ENCODE measurements at regions not wholly inside any gene's neighbourhood (a gene's known extent, or its start where the extent isn't known, plus 50 kb on each side); places are given as distances from the start of the nearest gene placed in this dataset.

- ATAC-seq (replicated peaks in 1 of 4) (no peak), DNase-seq (no peak)
- CTCF ChIA-PET, result no interaction called here
- Mint-ChIP-seq H3K4me1 (no peaks in the 10 kb centered on the region), H3K4me3 (no peak overlapping the region), H3K27me3 (peaks cover 5 to 22% of the 10 kb centered on the region in 2 donors), H3K36me3 (no peaks in the 10 kb centered on the region), H3K9me3 (no peaks in the 10 kb centered on the region), H3K27ac (no peak overlapping the region)
- Histone ChIP-seq H3K4me1 (ENCODE audit: control insufficient read depth in 1 of 2, extremely low read depth in 1 of 2, insufficient read depth in 2 of 2, low read length in 2 of 2) (peaks cover 3 to 15% of the 10 kb centered on the region in 2 experiments), H3K36me3 (ENCODE audit: control insufficient read depth in 2 of 2, extremely low read depth in 1 of 2, insufficient read depth in 1 of 2, low read length in 1 of 2) (no peaks in the 10 kb centered on the region), H3K27ac (ENCODE audit: low read length) (no peak overlapping the region), H3K4me3 (ENCODE audit: control insufficient read depth in 1 of 2, extremely low read depth in 1 of 2, low read length in 1 of 2) (no peak overlapping the region), H3K9me3 (no peaks in the 10 kb centered on the region), H3K27me3 (replicated peaks in 1 of 2; ENCODE audit: control insufficient read depth in 2 of 2, extremely low read depth in 1 of 2, insufficient read depth in 2 of 2, low read length in 1 of 2) (peaks cover 0 to 70% of the 10 kb centered on the region in 2 experiments)
- 96% methylated on average over 8 of the region's 9 CpGs for WGBS (ENCODE audit: insufficient coverage)
- POLR2A ChIA-PET, result no interaction called here
These were observed 52.1 kb upstream of the NOTCH1 start for GRCh38 chr9:136597965-136598364.

GRCh38 chr9:136597141-136597885 lies 51.5 kb upstream of the NOTCH1 start:
- Histone ChIP-seq H3K4me3 (ENCODE audit: control insufficient read depth in 1 of 2, extremely low read depth in 1 of 2, low read length in 1 of 2) (no peak overlapping the region), H3K27me3 (replicated peaks in 1 of 2; ENCODE audit: control insufficient read depth in 2 of 2, extremely low read depth in 1 of 2, insufficient read depth in 2 of 2, low read length in 1 of 2) (peaks cover 0 to 63% of the 10 kb centered on the region in 2 experiments), H3K9me3 (no peaks in the 10 kb centered on the region), H3K4me1 (ENCODE audit: control insufficient read depth in 1 of 2, extremely low read depth in 1 of 2, insufficient read depth in 2 of 2, low read length in 2 of 2) (peaks cover 3 to 15% of the 10 kb centered on the region in 2 experiments), H3K27ac (ENCODE audit: low read length) (no peak overlapping the region), H3K36me3 (ENCODE audit: control insufficient read depth in 2 of 2, extremely low read depth in 1 of 2, insufficient read depth in 1 of 2, low read length in 1 of 2) (no peaks in the 10 kb centered on the region)
- H3K4me3 Mint-ChIP-seq, result no peak overlapping the region
- ChIA-PET POLR2A (no interaction called here), CTCF (no interaction called here)
- WGBS (ENCODE audit: insufficient coverage), result 72% methylated on average over 6 of the region's 13 CpGs
- H3K9me3 Mint-ChIP-seq, result no peaks in the 10 kb centered on the region
- H3K27me3 Mint-ChIP-seq, result peaks cover 5 to 18% of the 10 kb centered on the region in 2 donors
- H3K4me1 Mint-ChIP-seq, result no peaks in the 10 kb centered on the region
- DNase-seq, result no peak
- H3K27ac Mint-ChIP-seq, result no peak overlapping the region
- no peaks in the 10 kb centered on the region for H3K36me3 Mint-ChIP-seq
- ATAC-seq (replicated peaks in 1 of 4), result no peak

GRCh38 chr9:136596630-136597031 lies 50.8 kb upstream of the NOTCH1 start:
- Histone ChIP-seq H3K27ac (ENCODE audit: low read length) (no peak overlapping the region), H3K4me3 (ENCODE audit: control insufficient read depth in 1 of 2, extremely low read depth in 1 of 2, low read length in 1 of 2) (no peak overlapping the region), H3K27me3 (replicated peaks in 1 of 2; ENCODE audit: control insufficient read depth in 2 of 2, extremely low read depth in 1 of 2, insufficient read depth in 2 of 2, low read length in 1 of 2) (peaks cover 0 to 57% of the 10 kb centered on the region in 2 experiments), H3K9me3 (no peaks in the 10 kb centered on the region), H3K36me3 (ENCODE audit: control insufficient read depth in 2 of 2, extremely low read depth in 1 of 2, insufficient read depth in 1 of 2, low read length in 1 of 2) (no peaks in the 10 kb centered on the region), H3K4me1 (ENCODE audit: control insufficient read depth in 1 of 2, extremely low read depth in 1 of 2, insufficient read depth in 2 of 2, low read length in 2 of 2) (peaks cover 3 to 15% of the 10 kb centered on the region in 2 experiments)
- ATAC-seq (replicated peaks in 1 of 4) (no peak), DNase-seq (no peak)
- H3K4me1 Mint-ChIP-seq, result no peaks in the 10 kb centered on the region
- ChIA-PET POLR2A (no interaction called here), CTCF (no interaction called here)
- 89% methylated on average over 12 of the region's 16 CpGs for WGBS (ENCODE audit: insufficient coverage)
- H3K27ac Mint-ChIP-seq, result no peak overlapping the region
- H3K27me3 Mint-ChIP-seq, result peaks cover 5 to 15% of the 10 kb centered on the region in 2 donors
- no peaks in the 10 kb centered on the region for H3K36me3 Mint-ChIP-seq
- no peaks in the 10 kb centered on the region for H3K9me3 Mint-ChIP-seq
- no peak overlapping the region for H3K4me3 Mint-ChIP-seq

GRCh38 chr9:136596217-136596616 lies 50.4 kb upstream of the NOTCH1 start:
- 50% methylated on average over 3 of the region's 8 CpGs for WGBS (ENCODE audit: insufficient coverage)
- no peak overlapping the region for H3K4me3 Mint-ChIP-seq
- peaks cover 5 to 15% of the 10 kb centered on the region in 2 donors for H3K27me3 Mint-ChIP-seq
- H3K4me3 ChIP-seq (ENCODE audit: control insufficient read depth in 1 of 2, extremely low read depth in 1 of 2, low read length in 1 of 2), result no peak overlapping the region
- H3K36me3 ChIP-seq (ENCODE audit: control insufficient read depth in 2 of 2, extremely low read depth in 1 of 2, insufficient read depth in 1 of 2, low read length in 1 of 2), result no peaks in the 10 kb centered on the region
- no peaks in the 10 kb centered on the region for H3K36me3 Mint-ChIP-seq
- H3K27ac ChIP-seq (ENCODE audit: low read length), result no peak overlapping the region
- H3K27ac Mint-ChIP-seq, result no peak overlapping the region
- no peaks in the 10 kb centered on the region for H3K9me3 ChIP-seq
- no peaks in the 10 kb centered on the region for H3K4me1 Mint-ChIP-seq
- ATAC-seq (replicated peaks in 1 of 4) (no peak), DNase-seq (no peak)
- ChIA-PET POLR2A (no interaction called here), CTCF (no interaction called here)
- H3K27me3 ChIP-seq (replicated peaks in 1 of 2; ENCODE audit: control insufficient read depth in 2 of 2, extremely low read depth in 1 of 2, insufficient read depth in 2 of 2, low read length in 1 of 2), result peaks cover 0 to 57% of the 10 kb centered on the region in 2 experiments
- peaks cover 3 to 15% of the 10 kb centered on the region in 2 experiments for H3K4me1 ChIP-seq (ENCODE audit: control insufficient read depth in 1 of 2, extremely low read depth in 1 of 2, insufficient read depth in 2 of 2, low read length in 2 of 2)
- no peaks in the 10 kb centered on the region for H3K9me3 Mint-ChIP-seq

- POLR2A ChIA-PET, result no interaction called here
- ATAC-seq (replicated peaks in 1 of 4) (no peak), DNase-seq (no peak)
- Mint-ChIP-seq H3K4me1 (peaks cover 0 to 1% (median 0%) of the 10 kb centered on the region in 3 donors), H3K27me3 (peaks cover 5 to 10% of the 10 kb centered on the region in 2 donors), H3K9me3 (no peaks in the 10 kb centered on the region), H3K4me3 (no peak overlapping the region), H3K27ac (no peak overlapping the region), H3K36me3 (no peaks in the 10 kb centered on the region)
- WGBS (ENCODE audit: insufficient coverage), result 83% methylated on average over 28 of the region's 33 CpGs
- Histone ChIP-seq H3K4me1 (ENCODE audit: control insufficient read depth in 1 of 2, extremely low read depth in 1 of 2, insufficient read depth in 2 of 2, low read length in 2 of 2) (peaks cover 3 to 15% of the 10 kb centered on the region in 2 experiments), H3K4me3 (ENCODE audit: control insufficient read depth in 1 of 2, extremely low read depth in 1 of 2, low read length in 1 of 2) (no peak overlapping the region), H3K36me3 (ENCODE audit: control insufficient read depth in 2 of 2, extremely low read depth in 1 of 2, insufficient read depth in 1 of 2, low read length in 1 of 2) (no peaks in the 10 kb centered on the region), H3K27ac (ENCODE audit: low read length) (no peak overlapping the region), H3K27me3 (replicated peaks in 1 of 2; ENCODE audit: control insufficient read depth in 2 of 2, extremely low read depth in 1 of 2, insufficient read depth in 2 of 2, low read length in 1 of 2) (peaks cover 0 to 59% of the 10 kb centered on the region in 2 experiments), H3K9me3 (no peaks in the 10 kb centered on the region)
- CTCF ChIA-PET, result no interaction called here
These were observed 49.7 kb upstream of the NOTCH1 start for GRCh38 chr9:136595245-136596153.
